KBM-7 (cell line): ENCODE measurements at regions not wholly inside any gene's neighbourhood (a gene's known extent, or its start where the extent isn't known, plus 50 kb on each side); places are given as distances from the start of the nearest gene placed in this dataset.
"Not testable (repeated sequence)": the region's sequence is repeated elsewhere in the genome, so short reads cannot be mapped to it uniquely, and the experiment has no call there.

Experiments
- DNase-seq: peaks from one replicate; pipeline ENCODE4 v3.0.0-alpha.2; 2015
- in situ Hi-C: fragments of 300-500 bp; cut with MboI; formaldehyde crosslinking; loops from 2 replicates; pipeline ENCODE4 v1.14.3; 2020; ENCODE audit warnings: low sequenced_read_pairs, low pct_unique_long_range_greater_than_20kb, mixed read lengths

DNA sequence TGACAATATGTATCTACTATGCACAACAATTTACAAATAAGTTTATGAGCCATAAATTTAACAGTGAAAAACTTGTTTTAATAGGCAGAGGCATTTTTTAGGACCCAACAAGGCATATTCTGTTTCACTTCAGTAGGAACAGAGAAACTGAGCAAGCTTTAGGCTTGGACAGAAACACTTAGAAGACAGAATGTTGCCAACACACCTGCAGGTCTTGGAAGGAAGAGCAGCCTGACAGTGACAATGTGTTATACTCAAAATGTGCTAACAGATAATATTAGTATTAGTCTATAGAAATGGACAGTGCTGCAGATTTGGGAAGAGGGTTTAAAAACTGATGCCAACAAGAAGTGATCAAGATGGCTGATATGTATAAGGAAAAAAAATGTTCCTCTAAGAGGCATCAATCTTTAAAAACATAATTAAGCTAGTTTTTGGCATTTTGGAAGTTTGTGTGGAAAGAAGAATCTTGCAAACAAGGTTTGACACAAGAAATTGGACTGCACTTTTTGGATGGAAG is 297.1 kb upstream of the FSIP2 start:
- in situ Hi-C loops: no loop called here
- no peak for DNase-seq

DNA sequence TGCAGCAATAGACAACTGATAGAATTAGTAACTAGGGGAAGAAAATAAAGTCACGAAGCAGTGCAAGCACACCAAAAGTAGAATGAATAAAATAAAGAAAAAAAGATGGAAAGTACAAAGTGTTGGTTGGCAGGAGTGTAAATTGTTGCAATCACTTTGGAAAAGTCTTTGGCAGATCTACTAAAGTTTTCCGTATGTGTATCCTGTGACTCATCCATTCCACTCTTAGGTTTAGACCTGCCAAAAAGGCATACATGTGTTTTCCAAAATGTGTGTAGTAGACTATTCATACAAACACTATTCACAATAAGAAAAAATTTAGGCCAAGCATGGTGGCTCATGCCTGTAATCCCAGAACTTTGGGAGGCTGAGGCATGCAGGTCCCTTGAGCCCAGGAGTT is 282.1 kb upstream of the FSIP2 start:
- in situ Hi-C loops: no loop called here
- DNase-seq: no peak

DNA sequence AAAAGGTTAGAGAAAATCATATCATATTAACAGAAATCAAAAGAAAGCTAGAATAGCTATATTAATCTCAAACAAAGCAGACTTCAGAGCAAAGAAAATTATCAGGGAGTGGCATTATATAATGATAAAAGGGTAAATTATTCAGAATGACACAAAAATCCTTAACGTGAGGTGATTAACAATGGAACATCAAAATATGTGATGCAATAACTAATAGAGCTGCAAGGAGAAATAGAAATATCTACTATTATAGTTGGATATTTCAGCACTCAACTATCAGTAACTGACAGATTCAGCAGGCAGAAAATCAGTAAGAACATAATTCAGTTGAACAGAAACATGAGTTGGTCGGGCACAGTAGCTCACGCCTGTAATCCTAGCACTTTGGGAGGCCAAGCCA is 275.1 kb upstream of the FSIP2 start:
- in situ Hi-C loops: no loop called here
- DNase-seq: no peak

DNA sequence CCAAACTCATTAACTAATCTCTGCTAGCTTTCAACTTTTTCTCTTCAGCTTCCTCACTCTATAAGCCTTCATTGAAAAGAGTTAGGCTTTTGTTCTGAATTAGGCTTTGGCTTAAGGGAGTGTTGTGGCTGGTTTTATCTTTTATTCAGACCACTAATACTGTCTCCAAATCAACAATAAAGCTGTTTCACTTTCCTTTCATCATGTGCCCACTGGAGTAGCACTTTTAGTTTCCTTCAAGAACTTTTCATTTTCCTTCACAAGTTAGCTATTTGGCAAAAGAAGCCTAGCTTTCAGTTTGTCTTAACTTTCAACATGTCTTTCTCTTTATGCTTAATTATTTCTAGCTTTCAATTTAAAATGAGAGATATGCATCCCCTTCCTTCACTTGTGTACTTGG is 271.7 kb upstream of the FSIP2 start:
- DNase-seq: no peak
- in situ Hi-C loops: no loop called here

DNA sequence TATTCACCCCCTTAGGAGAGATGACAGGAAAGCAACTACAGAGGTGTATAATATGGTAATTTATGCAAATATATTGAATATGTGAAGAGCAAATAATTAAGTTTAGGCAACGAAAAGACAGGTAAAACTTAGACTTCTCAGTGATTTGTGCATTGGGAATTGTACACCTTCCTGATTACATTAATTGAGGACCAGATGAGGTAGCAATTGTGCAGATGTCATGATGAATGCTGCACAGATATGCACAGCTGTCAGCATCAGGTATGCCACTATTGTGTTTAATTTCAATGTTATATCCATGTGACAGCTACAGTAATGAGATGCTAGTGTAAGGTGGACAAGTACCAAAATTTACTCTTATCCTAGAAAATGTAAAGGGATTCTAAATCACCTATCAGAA is 267.2 kb upstream of the FSIP2 start:
- no peak for DNase-seq
- in situ Hi-C loops: no loop called here

DNA sequence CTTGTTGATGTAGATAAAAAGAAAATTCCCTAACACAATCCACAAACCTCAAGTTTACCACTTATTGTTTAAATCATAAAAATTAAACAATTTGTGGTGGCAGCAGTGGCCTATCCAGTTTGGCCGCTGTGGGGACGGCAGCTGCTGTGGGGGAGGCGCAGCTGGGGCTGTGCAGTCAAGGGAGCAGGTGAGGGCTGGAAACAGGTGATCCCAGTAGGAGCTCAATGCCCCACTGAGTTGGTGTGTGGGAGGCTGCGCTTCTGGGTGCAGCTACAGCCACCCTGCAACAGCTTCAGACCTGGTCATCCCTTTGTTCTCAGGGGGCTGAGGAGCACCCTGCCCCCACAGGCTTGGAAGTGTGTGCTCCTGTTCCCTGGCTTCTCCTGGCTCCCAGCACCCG is 266.0 kb upstream of the FSIP2 start:
- in situ Hi-C loops: no loop called here
- no peak for DNase-seq

DNA sequence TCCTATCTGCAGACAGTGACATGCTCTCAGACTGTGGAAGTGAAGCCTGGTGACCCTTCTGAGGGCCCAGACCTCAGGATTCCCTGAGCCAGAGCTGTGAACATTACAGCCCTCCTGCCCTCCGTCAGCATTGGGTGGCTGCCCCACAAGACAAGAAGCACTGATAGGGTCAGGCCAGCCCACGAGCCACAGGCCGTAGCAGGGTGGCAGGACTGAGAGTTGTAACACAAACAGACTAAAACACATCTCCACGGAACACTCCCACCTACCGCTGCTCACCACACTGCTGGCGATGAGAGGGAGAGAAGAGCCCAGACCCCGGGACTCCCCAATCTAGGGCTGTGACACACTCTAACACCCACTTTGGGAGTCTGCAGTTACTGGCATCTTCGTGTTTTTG is 264.8 kb upstream of the FSIP2 start:
- DNase-seq: no peak
- in situ Hi-C loops: no loop called here

DNA sequence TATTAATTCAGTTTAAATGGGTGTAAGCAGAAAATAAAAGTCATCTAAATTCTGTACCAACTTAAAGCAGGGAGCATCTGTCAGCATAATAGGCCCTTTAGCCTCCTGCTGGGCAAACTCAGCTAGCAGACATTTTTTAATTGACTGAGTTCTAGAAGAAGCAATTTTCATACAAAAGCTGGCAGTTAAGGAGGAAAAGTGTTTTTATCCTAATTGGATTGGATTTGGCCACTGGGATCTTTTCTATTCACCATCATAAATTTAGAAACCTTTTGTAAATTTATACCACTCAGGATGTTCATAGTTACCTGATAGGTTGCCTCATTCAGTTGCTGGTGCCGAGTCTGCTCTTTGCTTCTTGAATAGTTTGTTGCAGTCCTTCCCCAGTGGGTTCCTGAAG is 262.7 kb upstream of the FSIP2 start:
- in situ Hi-C loops: no loop called here
- no peak for DNase-seq

DNA sequence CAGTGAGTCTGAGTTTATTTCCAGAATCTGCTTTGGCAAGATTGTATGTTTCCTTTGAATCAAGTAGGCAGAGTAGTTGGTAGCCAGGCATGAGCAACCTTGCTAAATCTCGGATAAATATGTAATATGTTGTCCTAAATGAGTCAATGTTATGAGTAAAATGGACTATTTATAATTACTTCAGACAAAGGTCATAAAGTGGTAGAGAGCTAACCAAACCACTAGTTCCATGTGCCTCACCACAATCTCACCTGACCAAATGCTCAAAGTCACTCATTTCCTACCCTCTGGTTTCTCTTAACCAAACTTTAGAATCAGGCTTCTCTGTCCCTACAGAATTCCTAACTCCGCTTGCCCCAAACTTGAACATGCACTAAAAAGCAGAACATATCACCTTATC is 261.2 kb upstream of the FSIP2 start:
- no peak for DNase-seq
- in situ Hi-C loops: no loop called here

DNA sequence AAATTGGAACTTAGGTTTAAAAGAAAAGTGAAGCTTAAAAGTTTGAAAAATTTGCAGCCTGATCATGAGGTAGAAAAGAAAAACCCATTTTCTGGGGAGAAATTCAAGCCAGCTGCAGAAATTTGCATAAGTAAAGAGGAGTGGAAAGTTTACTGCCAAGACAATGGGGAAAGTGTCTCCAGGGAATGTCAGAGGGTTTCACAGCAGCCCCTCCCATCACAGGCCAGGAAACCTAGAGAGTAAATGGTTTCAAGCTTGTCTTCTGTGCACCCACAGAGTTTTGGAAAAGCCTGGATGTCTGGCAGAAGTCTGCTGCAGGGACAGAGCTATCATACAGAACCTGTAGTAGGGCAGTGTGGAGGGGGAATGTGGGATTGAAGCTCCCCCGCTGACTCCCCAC is 254.0 kb upstream of the FSIP2 start:
- in situ Hi-C loops: no loop called here

DNA sequence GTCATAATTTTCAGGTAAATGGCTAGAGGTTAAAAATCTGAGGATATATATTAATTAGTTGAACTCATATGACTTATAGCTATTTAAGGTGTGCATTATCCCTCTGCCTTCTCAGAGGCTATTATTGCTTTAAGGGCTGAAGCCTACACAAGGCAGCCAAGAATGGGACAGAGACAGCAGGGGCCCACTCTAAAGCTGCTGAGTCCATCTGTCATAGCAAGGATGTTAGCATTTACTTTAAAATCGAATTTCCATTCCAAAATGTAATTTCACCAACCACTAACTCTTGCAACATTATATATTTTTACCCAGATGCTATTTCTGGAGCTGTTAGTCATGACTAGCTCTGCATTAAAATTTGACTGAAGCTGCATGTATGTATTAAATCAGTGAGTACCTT is 236.3 kb upstream of the FSIP2 start:
- DNase-seq: no peak
- in situ Hi-C loops: no loop called here

More for the DNA sequence above, 254.0 kb upstream of the FSIP2 start:
- DNase-seq: no peak

DNA sequence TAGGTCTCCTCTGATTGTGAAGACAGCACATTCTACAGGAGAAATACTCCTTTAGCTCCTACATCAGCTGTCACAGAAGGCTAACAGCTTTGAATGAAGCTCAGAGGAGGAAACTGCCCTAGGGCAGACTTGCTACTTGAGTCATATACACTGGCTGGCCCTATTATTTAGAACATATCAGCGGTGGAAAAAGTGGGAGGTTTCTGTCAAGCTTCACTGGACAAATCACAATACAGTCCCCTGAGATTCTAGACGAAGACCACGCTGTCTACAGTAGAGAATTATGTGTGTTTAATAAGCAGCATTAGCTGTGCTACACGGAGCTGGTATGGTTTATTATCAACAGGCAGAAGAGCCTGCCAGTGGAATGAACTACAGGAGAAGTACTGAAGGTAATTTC is 230.9 kb upstream of the FSIP2 start:
- no peak for DNase-seq
- in situ Hi-C loops: no loop called here

DNA sequence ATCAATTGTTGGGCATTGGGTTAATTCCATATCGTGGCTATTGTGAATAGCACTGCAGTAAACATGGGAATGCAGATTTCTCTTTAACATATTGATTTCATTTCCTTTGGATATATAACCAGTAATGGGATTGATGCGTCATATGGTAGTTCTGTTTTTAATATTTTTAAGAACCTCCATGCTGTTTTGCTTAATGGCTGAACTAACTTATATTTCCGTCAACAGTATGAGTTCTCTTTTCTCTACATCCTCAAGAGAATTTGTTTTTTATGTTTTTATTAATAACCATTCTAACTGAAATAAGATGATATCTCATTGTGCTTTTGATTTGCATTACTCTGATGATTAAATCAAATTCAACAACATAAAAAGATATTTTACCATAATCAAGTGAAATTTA is 228.5 kb upstream of the FSIP2 start:
- in situ Hi-C loops: no loop called here

DNA sequence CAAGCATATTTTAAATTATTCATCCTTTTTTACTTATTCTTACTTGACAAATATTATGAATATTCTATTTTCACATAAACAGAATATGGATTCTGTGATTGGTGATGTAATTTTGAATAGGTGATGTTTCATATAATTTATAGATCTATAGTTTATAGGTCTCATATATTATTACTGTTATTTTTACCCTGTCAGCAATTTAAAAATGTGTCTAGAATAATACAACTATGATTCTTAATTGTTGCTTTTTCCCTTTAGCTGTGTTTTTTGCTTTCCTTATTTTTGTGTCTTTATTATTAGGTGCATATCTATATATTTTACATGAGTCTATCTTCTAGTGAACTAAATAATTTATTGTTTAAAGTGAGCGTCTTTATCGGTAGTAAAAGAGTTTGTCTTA is 226.7 kb upstream of the FSIP2 start:
- DNase-seq: no peak
- in situ Hi-C loops: no loop called here

More for the DNA sequence above, 228.5 kb upstream of the FSIP2 start:
- DNase-seq: no peak

DNA sequence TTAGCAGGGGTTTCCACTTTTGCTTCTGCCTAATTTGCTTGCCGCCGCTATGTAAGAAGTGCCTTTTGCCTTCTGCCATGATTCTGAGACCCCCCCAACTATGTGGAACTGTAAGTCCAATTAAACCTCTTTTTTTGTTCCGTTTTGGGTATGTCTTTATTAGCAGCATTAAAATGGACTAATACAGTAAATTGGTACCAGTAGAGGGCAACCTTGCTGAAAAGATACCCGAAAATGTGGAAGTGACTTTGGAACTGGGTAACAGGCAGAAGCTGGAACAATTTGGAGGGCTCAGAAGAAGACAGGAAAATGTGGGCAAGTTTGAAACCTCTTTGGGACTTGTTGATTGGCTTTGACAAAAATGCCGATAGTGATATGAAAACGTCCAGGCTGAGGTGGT is 216.1 kb upstream of the FSIP2 start:
- peak; percentile 7 for DNase-seq
- in situ Hi-C loops: no loop called here

DNA sequence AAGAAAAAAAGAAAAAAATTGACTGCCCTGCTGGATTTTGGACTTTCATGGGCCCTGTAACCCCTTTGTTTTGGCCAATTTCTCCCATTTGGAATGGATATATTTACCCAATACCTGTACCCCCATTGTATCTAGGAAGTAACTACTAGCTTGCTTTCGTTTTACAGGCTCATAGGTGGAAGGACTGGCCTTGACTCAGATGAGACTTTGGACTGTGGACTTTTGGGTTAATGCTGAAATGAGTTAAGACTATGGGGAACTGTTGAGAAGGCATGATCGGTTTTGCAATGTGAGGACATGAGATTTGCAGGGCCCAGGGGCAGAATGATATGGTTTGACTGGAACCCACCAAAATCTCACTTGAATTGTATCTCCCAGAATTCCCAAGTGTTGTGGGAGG is 214.4 kb upstream of the FSIP2 start:
- DNase-seq, in situ Hi-C loops: not testable (repeated sequence)

DNA sequence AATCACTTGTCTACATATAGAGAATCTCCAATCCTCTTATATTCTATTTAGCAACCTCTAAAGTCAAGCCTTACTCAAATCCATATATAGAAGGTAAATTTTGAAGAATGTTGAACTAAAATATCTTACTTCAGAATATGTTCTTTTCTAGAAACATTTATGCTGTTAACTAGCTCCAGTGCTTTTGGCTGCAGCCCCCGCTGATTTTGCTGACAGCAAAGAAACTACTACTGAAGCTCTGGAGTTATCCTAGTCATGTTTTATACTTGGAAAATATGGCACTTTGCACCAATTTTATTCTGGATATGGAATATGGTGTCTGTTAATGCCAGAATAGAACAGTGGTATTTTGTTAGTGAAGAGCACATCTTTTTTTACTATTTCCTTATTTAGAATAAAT is 212.4 kb upstream of the FSIP2 start:
- in situ Hi-C loops: no loop called here
- DNase-seq: no peak

DNA sequence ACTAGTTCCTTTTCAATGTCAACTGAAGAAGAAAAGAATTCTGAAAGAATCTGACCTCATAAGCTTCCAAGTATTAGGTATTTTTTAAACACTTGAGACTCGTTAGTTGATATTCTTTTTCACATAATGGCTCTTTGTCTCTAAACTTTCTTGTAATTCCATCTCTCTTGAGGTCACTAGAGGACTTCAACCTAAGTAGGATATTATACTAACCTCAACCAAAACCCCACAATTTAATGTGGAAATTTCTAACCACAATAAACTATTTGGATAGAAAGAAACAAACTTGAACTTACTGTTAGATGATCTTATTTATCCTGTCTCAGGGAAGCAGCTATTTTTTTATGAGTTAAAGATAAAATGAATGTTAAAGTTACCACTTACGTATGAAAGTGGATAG is 206.9 kb upstream of the FSIP2 start:
- in situ Hi-C loops: no loop called here
- DNase-seq: no peak

DNA sequence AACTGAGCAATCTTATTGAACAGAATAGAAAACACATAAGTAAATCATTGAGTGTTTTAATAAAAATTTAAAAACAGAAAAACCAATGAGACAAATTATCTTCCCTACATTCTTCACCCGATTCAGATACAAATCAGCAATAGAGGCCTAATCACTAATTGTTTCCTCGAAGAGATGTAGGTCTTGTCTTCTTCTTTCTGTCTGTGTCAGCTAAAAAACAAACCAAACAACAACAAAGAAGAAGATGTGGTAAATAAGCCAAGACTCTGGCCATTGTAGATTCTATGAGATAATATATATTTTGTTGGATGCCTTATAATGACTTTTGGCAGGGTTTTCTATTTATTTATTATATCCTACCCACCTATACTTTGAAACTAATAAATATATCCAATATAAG is 200.9 kb upstream of the FSIP2 start:
- in situ Hi-C loops: no loop called here
- no peak for DNase-seq

DNA sequence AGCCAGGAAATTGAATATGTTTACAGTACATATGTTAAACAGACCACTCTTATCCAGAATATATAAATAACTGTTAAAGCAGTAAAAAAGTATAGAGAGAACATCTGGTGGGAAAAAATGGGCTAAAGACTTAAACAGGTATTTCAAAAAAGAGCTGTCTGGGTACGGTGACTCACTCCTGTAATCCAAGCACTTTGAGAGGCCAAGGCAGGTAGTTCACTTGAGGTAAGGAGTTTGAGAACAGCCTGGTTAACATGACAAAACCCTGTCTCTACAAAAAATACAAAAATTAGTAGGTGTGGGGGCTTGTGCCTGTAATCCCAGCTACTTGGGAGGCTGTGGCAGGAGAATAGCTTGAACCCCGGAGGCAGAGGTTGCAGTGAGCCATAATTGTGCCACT is 171.4 kb upstream of the FSIP2 start:
- in situ Hi-C loops: no loop called here
- no peak for DNase-seq

DNA sequence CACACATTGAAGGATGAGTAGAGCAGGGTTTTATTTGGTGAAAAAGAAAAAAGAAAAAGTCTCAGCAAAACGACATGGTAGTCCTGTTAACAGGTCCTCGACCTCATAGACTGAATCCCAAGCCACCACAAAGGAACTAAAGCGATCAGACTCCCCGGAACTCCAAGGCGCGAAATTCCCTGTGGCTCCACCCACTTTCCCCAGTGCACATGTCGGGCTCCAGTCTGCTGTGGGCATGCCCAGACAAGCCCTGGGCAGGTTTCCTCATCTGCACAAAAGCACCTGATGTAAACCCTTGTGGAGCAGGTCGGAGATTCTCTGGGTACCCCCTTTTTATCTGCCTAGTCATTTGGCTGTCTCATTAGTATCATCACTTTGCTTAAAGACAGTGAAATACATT is 170.7 kb upstream of the FSIP2 start:
- peak; percentile 11 for DNase-seq
- in situ Hi-C loops: no loop called here

DNA sequence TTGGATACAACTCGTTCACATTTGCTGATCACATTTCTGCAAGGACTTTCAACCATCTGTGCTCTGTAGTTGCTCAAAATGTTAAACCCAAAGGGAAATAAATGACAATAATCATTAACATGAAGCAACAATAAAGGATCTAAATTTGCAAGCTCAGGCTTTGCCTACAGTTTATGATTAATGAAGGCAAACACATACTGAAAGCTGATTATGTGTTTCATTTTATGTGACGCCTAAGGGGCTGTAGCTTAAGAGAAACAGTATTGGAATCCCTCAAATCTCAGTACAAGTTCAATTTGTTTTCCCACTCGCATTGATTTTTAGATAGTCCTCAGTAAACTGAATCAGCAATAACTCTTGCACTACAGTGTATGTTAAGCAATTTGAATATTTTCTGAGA is 160.3 kb upstream of the FSIP2 start:
- in situ Hi-C loops: no loop called here
- no peak for DNase-seq
